ENCODE measurements at regions not wholly inside any gene's neighbourhood (a gene's known extent, or its start where the extent isn't known, plus 50 kb on each side); places are given as distances from the start of the nearest gene placed in this dataset.

- TF ChIP-seq EZH2 (IDR thresholded peaks at IDR 0.05; ENCODE audit: borderline replicate concordance, low read depth, low read length, severe bottlenecking) = no peak
- TF ChIP-seq, protein P1, sequence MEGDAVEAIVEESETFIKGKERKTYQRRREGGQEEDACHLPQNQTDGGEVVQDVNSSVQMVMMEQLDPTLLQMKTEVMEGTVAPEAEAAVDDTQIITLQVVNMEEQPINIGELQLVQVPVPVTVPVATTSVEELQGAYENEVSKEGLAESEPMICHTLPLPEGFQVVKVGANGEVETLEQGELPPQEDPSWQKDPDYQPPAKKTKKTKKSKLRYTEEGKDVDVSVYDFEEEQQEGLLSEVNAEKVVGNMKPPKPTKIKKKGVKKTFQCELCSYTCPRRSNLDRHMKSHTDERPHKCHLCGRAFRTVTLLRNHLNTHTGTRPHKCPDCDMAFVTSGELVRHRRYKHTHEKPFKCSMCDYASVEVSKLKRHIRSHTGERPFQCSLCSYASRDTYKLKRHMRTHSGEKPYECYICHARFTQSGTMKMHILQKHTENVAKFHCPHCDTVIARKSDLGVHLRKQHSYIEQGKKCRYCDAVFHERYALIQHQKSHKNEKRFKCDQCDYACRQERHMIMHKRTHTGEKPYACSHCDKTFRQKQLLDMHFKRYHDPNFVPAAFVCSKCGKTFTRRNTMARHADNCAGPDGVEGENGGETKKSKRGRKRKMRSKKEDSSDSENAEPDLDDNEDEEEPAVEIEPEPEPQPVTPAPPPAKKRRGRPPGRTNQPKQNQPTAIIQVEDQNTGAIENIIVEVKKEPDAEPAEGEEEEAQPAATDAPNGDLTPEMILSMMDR (IDR thresholded peaks at IDR 0.05; ENCODE audit: borderline replicate concordance, extremely low read depth, low read length, poor library complexity, severe bottlenecking) = no peak
Observed at GRCh38 chr9:99437145-99437544, 215.1 kb downstream of the SEC61B start.

Data from DND-41 (cell line).